Left cardiac atrium (tissue), 4 donors: ENCODE measurements at regions not wholly inside any gene's neighbourhood (a gene's known extent, or its start where the extent isn't known, plus 50 kb on each side); places are given as distances from the start of the nearest gene placed in this dataset.
"Not testable (repeated sequence)": the region's sequence is repeated elsewhere in the genome, so short reads cannot be mapped to it uniquely, and the experiment has no call there.

Source experiments
- ATAC-seq, 2 donors: fragments of 200-7000 bp; cut with Tn5 transposase; one replicate each; pipeline ENCODE4 v1.9.1; 2020; ENCODE audit warnings: mild to moderate bottlenecking in 2 of 2, moderate library complexity in 2 of 2
- DNase-seq: peaks from one replicate; pipeline ENCODE4 v3.0.0-alpha.2; 2020
- intact Hi-C, 2 donors: fragments of 100-400 bp; cut with DNase I; formaldehyde crosslinking; loops; one replicate each; pipeline versions ENCODE4 v1.14.1 to v1.15.1; 2022 to 2023
- donor health status: DM: no; HTN: yes; CAD: no.
- donor health status: DM: no; HTN: yes; CAD: no; lungs with severe emphysema.
- donor health status: DM: yes; HTN: yes; CAD: no.
- donor health status: Dilated cardiomyopathy.

GRCh38 chr9:1115370-1115769, 65.2 kb downstream of the DMRT2 start:
- intact Hi-C loops, result loop anchor here in 1 of 2 donors (10.0 kb wide), 1 partner anchor 59 kb away; no protein-coding TSS in a partner anchor
- DNase-seq (no peak), ATAC-seq (no peak)

- intact Hi-C loops, result loop anchor here in 1 of 2 donors (10.0 kb wide), 1 partner anchor 57 kb away; no protein-coding TSS in a partner anchor
Observed at GRCh38 chr9:1117439-1117838, 67.3 kb downstream of the DMRT2 start.

GRCh38 chr9:1120500-1121165, 70.5 kb downstream of the DMRT2 start:
- intact Hi-C loops, result no loop called here
- ATAC-seq (no peak), DNase-seq (no peak)

More at GRCh38 chr9:1117439-1117838, 67.3 kb downstream of the DMRT2 start:
- DNase-seq, result no peak
- ATAC-seq, result no peak

- ATAC-seq, result peak in 1 of 2 donors; percentile 72
- intact Hi-C loops, result no loop called here
- no peak for DNase-seq
Observed at GRCh38 chr9:1125741-1126140, 75.6 kb downstream of the DMRT2 start.

GRCh38 chr9:1128046-1128445, 77.9 kb downstream of the DMRT2 start:
- ATAC-seq, result no peak
- intact Hi-C loops, result no loop called here
- DNase-seq, result no peak

- DNase-seq, result no peak
- ATAC-seq, result no peak
- intact Hi-C loops, result no loop called here
Observed at GRCh38 chr9:1129382-1129781, 79.2 kb downstream of the DMRT2 start.

- DNase-seq, result no peak
- no peak for ATAC-seq
- intact Hi-C loops, result no loop called here
Observed at GRCh38 chr9:1140057-1140456, 89.9 kb downstream of the DMRT2 start.

- intact Hi-C loops, result no loop called here
- DNase-seq, result no peak
Observed at GRCh38 chr9:1151691-1152090, 101.5 kb downstream of the DMRT2 start.

GRCh38 chr9:1152171-1152570, 102.0 kb downstream of the DMRT2 start:
- ATAC-seq, result no peak
- intact Hi-C loops, result no loop called here
- DNase-seq, result no peak

More at GRCh38 chr9:1151691-1152090, 101.5 kb downstream of the DMRT2 start:
- ATAC-seq, result no peak

- no peak for DNase-seq
- ATAC-seq, result no peak
- intact Hi-C loops, result no loop called here
Observed at GRCh38 chr9:1154739-1155138, 104.6 kb downstream of the DMRT2 start.

GRCh38 chr9:1155602-1156001, 105.4 kb downstream of the DMRT2 start:
- intact Hi-C loops, result no loop called here
- DNase-seq (no peak), ATAC-seq (no peak)

GRCh38 chr9:1156794-1157550, 106.8 kb downstream of the DMRT2 start:
- DNase-seq, result no peak
- intact Hi-C loops, result no loop called here
- ATAC-seq, result no peak

GRCh38 chr9:1157836-1158235, 107.7 kb downstream of the DMRT2 start:
- intact Hi-C loops, result no loop called here

GRCh38 chr9:1170918-1171317, 120.8 kb downstream of the DMRT2 start:
- ATAC-seq, result no peak
- intact Hi-C loops, result loop anchor here in 1 of 2 donors (10.0 kb wide), 1 partner anchor 56 kb away; no protein-coding TSS in a partner anchor
- no peak for DNase-seq

More at GRCh38 chr9:1157836-1158235, 107.7 kb downstream of the DMRT2 start:
- no peak for ATAC-seq
- no peak for DNase-seq

GRCh38 chr9:1171546-1171945, 121.4 kb downstream of the DMRT2 start:
- no peak for ATAC-seq
- DNase-seq, result no peak
- intact Hi-C loops, result loop anchor here in 1 of 2 donors (10.0 kb wide), 1 partner anchor 57 kb away; no protein-coding TSS in a partner anchor

GRCh38 chr9:1173211-1173610, 123.1 kb downstream of the DMRT2 start:
- DNase-seq, result no peak
- ATAC-seq, result no peak
- intact Hi-C loops, result loop anchor here in 1 of 2 donors (10.0 kb wide), 1 partner anchor 58 kb away; no protein-coding TSS in a partner anchor

- intact Hi-C loops, result loop anchor here in 1 of 2 donors (10.0 kb wide), 1 partner anchor 59 kb away; no protein-coding TSS in a partner anchor
- no peak for ATAC-seq
- no peak for DNase-seq
Observed at GRCh38 chr9:1173993-1174392, 123.8 kb downstream of the DMRT2 start.

- ATAC-seq (no peak), DNase-seq (no peak)
- intact Hi-C loops, result loop anchor here in 1 of 2 donors (10.0 kb wide), 1 partner anchor 65 kb away; no protein-coding TSS in a partner anchor
Observed at GRCh38 chr9:1179366-1179765, 129.2 kb downstream of the DMRT2 start.

GRCh38 chr9:1184146-1184545, 134.0 kb downstream of the DMRT2 start:
- no peak for ATAC-seq
- intact Hi-C loops, result no loop called here
- DNase-seq, result no peak

- ATAC-seq, DNase-seq, intact Hi-C loops: not testable (repeated sequence)
Observed at GRCh38 chr9:1187137-1187536, 137.0 kb downstream of the DMRT2 start.
